ENCODE measurements at regions not wholly inside any gene's neighbourhood (a gene's known extent, or its start where the extent isn't known, plus 50 kb on each side); places are given as distances from the start of the nearest gene placed in this dataset.

- TF ChIP-seq CTCF (conservative IDR thresholded peaks at IDR 0.05 in 1 of 2, IDR thresholded peaks at IDR 0.05 in 1 of 2; ENCODE audit: extremely low read depth in 1 of 2, insufficient read depth in 1 of 2, low read depth in 1 of 2, low read length in 2 of 2) (no peak), EZH2 (IDR thresholded peaks at IDR 0.05; ENCODE audit: borderline replicate concordance, low read length) (no peak)
These were observed 84.5 kb upstream of the SEMA3C start for GRCh38 chr7:81003326-81003725.
